OCI-LY7 (cell line): ENCODE measurements at regions not wholly inside any gene's neighbourhood (a gene's known extent, or its start where the extent isn't known, plus 50 kb on each side); places are given as distances from the start of the nearest gene placed in this dataset.

ENCODE experiments used
- CTCF ChIP-seq: fragments of 200-600 bp; sonication (generic); conservative IDR thresholded peaks from 2 replicates; pipeline ENCODE4 v1.5.1; 2014; ENCODE audit warnings: mild to moderate bottlenecking, antibody characterized with exemption, low read length, moderate library complexity, mixed read lengths
- EZH2phosphoT487 ChIP-seq: fragments of 200-600 bp; sonication (generic); IDR thresholded peaks from 2 replicates; pipeline ENCODE4 v1.6.1; 2018; ENCODE audit warnings: low read depth, borderline replicate concordance, mild to moderate bottlenecking, mixed run types, antibody characterized with exemption, low read length, moderate library complexity, mixed read lengths

- TF ChIP-seq CTCF (peak; percentile 80), EZH2phosphoT487 (no peak)
Measured at GRCh38 chr4:136637071-136637777, 895.1 kb downstream of the PCDH18 start.
